GM23248 (cell line): ENCODE measurements at regions not wholly inside any gene's neighbourhood (a gene's known extent, or its start where the extent isn't known, plus 50 kb on each side); places are given as distances from the start of the nearest gene placed in this dataset.

Source experiments
- EZH2 ChIP-seq: fragments of 200-600 bp; sonication (generic); IDR thresholded peaks from 2 replicates; pipeline ENCODE4 v1.6.1; 2018; ENCODE audit warnings: antibody characterized with exemption, mild to moderate bottlenecking; ENCODE audit not compliant: insufficient read depth, poor library complexity, severe bottlenecking
- EZH2phosphoT487 ChIP-seq: fragments of 200-600 bp; sonication (generic); IDR thresholded peaks from 2 replicates; pipeline ENCODE4 v1.6.1; 2018; ENCODE audit warnings: antibody characterized with exemption, moderate library complexity, mild to moderate bottlenecking, low read depth; ENCODE audit not compliant: insufficient read depth

DNA sequence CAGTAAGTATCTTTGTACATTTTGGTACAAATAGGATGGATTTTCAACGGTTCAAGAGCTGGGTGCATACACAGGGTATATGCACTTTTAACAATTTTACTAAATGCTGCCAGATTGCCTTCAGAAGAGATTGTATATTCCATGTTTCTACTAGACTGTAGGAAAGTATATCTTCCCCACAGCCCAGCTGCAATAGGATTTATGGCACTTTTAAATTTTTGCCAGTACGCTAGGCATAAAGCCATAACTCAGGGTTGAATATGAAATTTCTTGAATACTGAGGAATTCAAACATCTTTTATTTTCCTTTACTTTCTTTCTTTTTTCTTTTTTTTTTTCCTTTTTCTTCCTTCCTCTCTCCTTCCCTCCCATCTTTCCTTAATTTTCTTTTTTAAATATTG is 78.7 kb upstream of the SULF2 start:
- no peak for TF ChIP-seq EZH2
- TF ChIP-seq EZH2phosphoT487 = no peak
